Progenitor cell of endocrine pancreas (in vitro differentiated cells): ENCODE measurements at regions not wholly inside any gene's neighbourhood (a gene's known extent, or its start where the extent isn't known, plus 50 kb on each side); places are given as distances from the start of the nearest gene placed in this dataset.

Experiments
- DNase-seq: peaks from one replicate; pipeline ENCODE4 v3.0.0; 2021; ENCODE audit warnings: low spot score; ENCODE audit not compliant: unreplicated experiment
- H3K27ac Mint-ChIP-seq: 2 replicates; pipeline ENCODE4 v1.8.0; 2021; ENCODE audit warnings: mild to moderate bottlenecking, moderate library complexity, mixed read lengths
- H3K27me3 Mint-ChIP-seq: 2 replicates; pipeline ENCODE4 v1.8.0; 2021; ENCODE audit warnings: mixed read lengths
- H3K36me3 Mint-ChIP-seq: 2 replicates; pipeline ENCODE4 v1.8.0; 2022; ENCODE audit warnings: mixed read lengths; ENCODE audit not compliant: insufficient read depth
- H3K4me1 Mint-ChIP-seq: 2 replicates; pipeline ENCODE4 v1.8.0; 2021; ENCODE audit warnings: low read depth, mixed read lengths
- H3K4me3 Mint-ChIP-seq: 2 replicates; pipeline ENCODE4 v1.8.0; 2021; ENCODE audit warnings: low read depth, mild to moderate bottlenecking, moderate library complexity, mixed read lengths
- H3K9me3 Mint-ChIP-seq: 2 replicates; pipeline ENCODE4 v1.8.0; 2021; ENCODE audit warnings: low read depth, mixed read lengths
- TF ChIP-seq, protein P1 (sequence below): fragments of 200-600 bp; sonication (generic); IDR thresholded peaks from one replicate; pipeline ENCODE4 v1.5.0; 2021; ENCODE audit warnings: antibody characterized with exemption, mild to moderate bottlenecking; ENCODE audit not compliant: unreplicated experiment

DNA sequence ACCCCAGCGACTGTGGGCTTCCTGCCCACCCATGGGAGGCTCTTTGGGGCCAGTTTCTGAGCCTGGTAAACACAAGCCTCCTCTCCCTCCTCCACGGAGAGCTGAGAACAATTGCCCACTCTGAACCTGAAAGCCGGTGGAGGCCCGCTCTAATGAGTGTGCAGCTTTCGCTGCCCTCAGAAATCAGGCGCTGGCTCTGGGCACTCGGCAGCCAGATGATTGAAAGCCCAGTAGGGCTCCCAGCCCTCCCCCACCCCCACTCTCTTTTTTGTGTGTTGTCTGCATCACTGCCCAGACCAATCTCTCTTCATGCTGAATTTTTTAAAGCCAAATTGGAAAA, 438.9 kb downstream of the RPS24 start:
- no peak overlapping the region for H3K4me3 Mint-ChIP-seq
- TF ChIP-seq, protein P1, sequence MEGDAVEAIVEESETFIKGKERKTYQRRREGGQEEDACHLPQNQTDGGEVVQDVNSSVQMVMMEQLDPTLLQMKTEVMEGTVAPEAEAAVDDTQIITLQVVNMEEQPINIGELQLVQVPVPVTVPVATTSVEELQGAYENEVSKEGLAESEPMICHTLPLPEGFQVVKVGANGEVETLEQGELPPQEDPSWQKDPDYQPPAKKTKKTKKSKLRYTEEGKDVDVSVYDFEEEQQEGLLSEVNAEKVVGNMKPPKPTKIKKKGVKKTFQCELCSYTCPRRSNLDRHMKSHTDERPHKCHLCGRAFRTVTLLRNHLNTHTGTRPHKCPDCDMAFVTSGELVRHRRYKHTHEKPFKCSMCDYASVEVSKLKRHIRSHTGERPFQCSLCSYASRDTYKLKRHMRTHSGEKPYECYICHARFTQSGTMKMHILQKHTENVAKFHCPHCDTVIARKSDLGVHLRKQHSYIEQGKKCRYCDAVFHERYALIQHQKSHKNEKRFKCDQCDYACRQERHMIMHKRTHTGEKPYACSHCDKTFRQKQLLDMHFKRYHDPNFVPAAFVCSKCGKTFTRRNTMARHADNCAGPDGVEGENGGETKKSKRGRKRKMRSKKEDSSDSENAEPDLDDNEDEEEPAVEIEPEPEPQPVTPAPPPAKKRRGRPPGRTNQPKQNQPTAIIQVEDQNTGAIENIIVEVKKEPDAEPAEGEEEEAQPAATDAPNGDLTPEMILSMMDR, result no peak
- H3K27me3 Mint-ChIP-seq, result peaks cover 16% of the 10 kb centered on the region
- H3K9me3 Mint-ChIP-seq, result no peaks in the 10 kb centered on the region
- no peak overlapping the region for H3K27ac Mint-ChIP-seq
- H3K36me3 Mint-ChIP-seq, result no peaks in the 10 kb centered on the region
- H3K4me1 Mint-ChIP-seq, result peaks cover 11% of the 10 kb centered on the region
- no peak for DNase-seq

DNA sequence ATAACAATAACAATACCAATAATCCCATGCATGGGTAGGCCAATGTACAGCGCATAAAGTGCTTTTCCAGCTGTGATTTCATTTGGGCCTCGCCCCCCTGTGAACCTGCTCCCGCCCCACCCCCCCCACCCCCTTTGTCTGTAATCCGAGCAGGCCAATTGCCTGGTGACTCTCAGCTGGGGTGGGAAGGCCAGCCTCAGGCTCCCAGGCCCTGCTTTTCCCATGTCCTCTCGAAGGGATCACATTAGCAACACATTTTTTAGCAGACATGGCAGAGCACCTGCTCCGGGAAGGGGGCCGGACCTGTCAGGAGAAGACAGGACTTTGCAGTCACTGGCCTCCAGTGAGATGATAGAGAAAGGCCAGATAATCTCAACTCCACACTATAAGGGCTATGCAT, 439.3 kb downstream of the RPS24 start:
- peaks cover 16% of the 10 kb centered on the region for H3K27me3 Mint-ChIP-seq
- peaks cover 11% of the 10 kb centered on the region for H3K4me1 Mint-ChIP-seq

DNA sequence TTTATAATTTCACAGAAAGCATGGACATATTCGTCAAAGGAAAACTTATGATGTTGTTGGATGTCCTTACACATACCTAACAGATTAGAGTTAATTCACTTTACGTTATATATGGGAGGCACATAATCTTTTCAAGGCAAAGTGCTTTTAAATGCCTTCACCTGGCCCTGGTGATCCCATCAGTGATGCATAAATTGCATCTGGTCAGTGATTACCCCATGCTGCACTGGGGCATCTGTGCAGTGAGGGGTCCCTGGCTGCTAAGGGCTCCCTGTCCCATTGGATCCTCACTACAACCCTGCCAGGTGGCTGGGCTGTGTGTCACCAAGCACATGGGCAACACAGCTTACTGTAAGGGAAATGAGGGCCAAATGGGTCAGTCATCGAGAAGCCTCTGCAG, 441.1 kb downstream of the RPS24 start:
- Mint-ChIP-seq H3K4me1 (peaks cover 11% of the 10 kb centered on the region), H3K36me3 (no peaks in the 10 kb centered on the region), H3K9me3 (no peaks in the 10 kb centered on the region), H3K27me3 (peaks cover 19% of the 10 kb centered on the region), H3K27ac (no peak overlapping the region), H3K4me3 (no peak overlapping the region)
- no peak for DNase-seq
- TF ChIP-seq, protein P1, result no peak

More for the DNA sequence above, 439.3 kb downstream of the RPS24 start:
- Mint-ChIP-seq H3K4me3 (no peak overlapping the region), H3K27ac (no peak overlapping the region), H3K9me3 (no peaks in the 10 kb centered on the region), H3K36me3 (no peaks in the 10 kb centered on the region)
- TF ChIP-seq, protein P1, result no peak
- DNase-seq, result no peak

DNA sequence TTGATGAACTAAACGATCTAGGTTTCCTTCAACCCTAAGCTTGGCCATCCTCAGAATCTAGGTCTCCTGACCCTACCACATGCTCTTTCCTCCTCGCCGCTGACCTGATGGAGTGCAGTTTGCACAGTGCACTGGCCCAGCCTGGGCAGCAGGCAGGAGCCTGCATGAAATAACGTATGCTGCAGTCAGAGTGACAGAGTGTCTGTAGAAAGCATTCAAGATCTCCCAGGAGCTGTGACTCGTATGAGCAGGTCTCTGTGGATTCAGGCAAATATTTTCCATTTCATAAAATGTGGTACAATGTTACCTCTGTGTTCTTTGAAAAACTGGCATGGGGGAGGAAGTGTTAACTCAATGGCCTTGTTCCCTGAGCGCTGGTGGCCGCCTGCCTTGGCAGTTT, 441.8 kb downstream of the RPS24 start:
- Mint-ChIP-seq H3K4me3 (no peak overlapping the region), H3K27ac (no peak overlapping the region), H3K36me3 (no peaks in the 10 kb centered on the region), H3K4me1 (peaks cover 11% of the 10 kb centered on the region), H3K27me3 (peaks cover 19% of the 10 kb centered on the region), H3K9me3 (no peaks in the 10 kb centered on the region)
- TF ChIP-seq, protein P1, result no peak
- no peak for DNase-seq

DNA sequence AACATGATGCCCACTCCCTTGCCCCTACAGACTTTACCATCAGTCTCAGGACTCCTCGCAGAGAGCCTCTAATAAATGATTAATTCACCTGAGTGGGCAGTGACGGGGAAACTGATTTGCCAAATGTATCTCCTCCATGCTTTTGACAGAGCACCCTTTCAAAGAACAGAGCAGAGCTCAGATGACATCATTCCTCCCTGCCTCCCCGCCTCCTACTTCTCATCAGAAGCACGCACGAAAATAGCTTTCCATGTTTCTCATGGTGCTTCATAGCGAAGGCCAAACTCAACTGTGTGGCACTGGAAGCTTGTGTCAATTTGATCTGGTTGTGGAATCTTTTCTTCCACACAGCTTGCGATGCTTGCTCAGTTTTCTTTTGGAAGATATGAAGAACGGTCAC, 442.5 kb downstream of the RPS24 start:
- no peak overlapping the region for H3K4me3 Mint-ChIP-seq
- no peak overlapping the region for H3K27ac Mint-ChIP-seq
- DNase-seq, result no peak

More for the DNA sequence above, 442.5 kb downstream of the RPS24 start:
- TF ChIP-seq, protein P1, result no peak
- peaks cover 19% of the 10 kb centered on the region for H3K27me3 Mint-ChIP-seq
- H3K4me1 Mint-ChIP-seq, result peaks cover 11% of the 10 kb centered on the region
- H3K36me3 Mint-ChIP-seq, result no peaks in the 10 kb centered on the region
- no peaks in the 10 kb centered on the region for H3K9me3 Mint-ChIP-seq
